DND-41 (cell line): ENCODE measurements at regions not wholly inside any gene's neighbourhood (a gene's known extent, or its start where the extent isn't known, plus 50 kb on each side); places are given as distances from the start of the nearest gene placed in this dataset.

ENCODE experiments used
- ATAC-seq: fragments of 200-7000 bp; cut with Tn5 transposase; 3 replicates; pipeline ENCODE4 v1.9.1; 2021; ENCODE audit warnings: low read depth; ENCODE audit not compliant: insufficient read depth
- DNase-seq: peaks from one replicate; pipeline ENCODE4 v3.0.0-alpha.2; 2020
- H2AFZ ChIP-seq: 2 replicates; pipeline ENCODE4 v1.6.0; 2012; ENCODE audit warnings: low read depth, low read length
- H3K27ac ChIP-seq: 2 replicates; pipeline ENCODE4 v1.5.1; 2012; ENCODE audit warnings: low read length, inconsistent platforms
- H3K27me3 ChIP-seq: fragments of 200-600 bp; sonication (generic); 2 replicates; pipeline ENCODE4 v1.6.0; 2012; ENCODE audit warnings: low read length, mild to moderate bottlenecking, inconsistent platforms; ENCODE audit not compliant: insufficient read depth, poor library complexity
- H3K36me3 ChIP-seq: 2 replicates; pipeline ENCODE4 v1.5.1; 2012; ENCODE audit warnings: low read length, inconsistent platforms; ENCODE audit not compliant: insufficient read depth
- H3K4me1 ChIP-seq: 2 replicates; pipeline ENCODE4 v1.5.1; 2012; ENCODE audit warnings: mild to moderate bottlenecking, low read length; ENCODE audit not compliant: insufficient read depth
- H3K4me2 ChIP-seq: 2 replicates; pipeline ENCODE4 v1.6.0; 2012; ENCODE audit warnings: mild to moderate bottlenecking, moderate library complexity, low read length, inconsistent platforms; ENCODE audit not compliant: insufficient read depth
- H3K4me3 ChIP-seq, 2 experiments: fragments of 200-600 bp in 1 of 2; shearing (Covaris generic) in 1 of 2; 2 replicates each; pipeline ENCODE4 v1.5.1; 2012 to 2016; ENCODE audit warnings: inconsistent platforms in 2 of 2, low read length in 2 of 2, mild to moderate bottlenecking in 2 of 2, low read depth in 1 of 2, moderate library complexity in 1 of 2
- H3K79me2 ChIP-seq: 2 replicates; pipeline ENCODE4 v1.6.0; 2012; ENCODE audit warnings: low read length, inconsistent platforms; ENCODE audit not compliant: insufficient read depth
- H3K9ac ChIP-seq: 2 replicates; pipeline ENCODE4 v1.6.0; 2012; ENCODE audit warnings: low read depth, mild to moderate bottlenecking, inconsistent platforms, low read length, moderate library complexity
- H3K9me3 ChIP-seq: 2 replicates; pipeline ENCODE4 v1.5.1; 2012; ENCODE audit warnings: low read length, moderate library complexity, mild to moderate bottlenecking, inconsistent platforms; ENCODE audit not compliant: insufficient read depth, severe bottlenecking
- H4K20me1 ChIP-seq: 2 replicates; pipeline ENCODE4 v1.6.0; 2012; ENCODE audit warnings: low read length; ENCODE audit not compliant: insufficient read depth
- CTCF ChIP-seq: IDR thresholded peaks from 2 replicates; pipeline ENCODE4 v1.5.1; 2012; ENCODE audit warnings: borderline replicate concordance, low read length, moderate library complexity, mild to moderate bottlenecking; ENCODE audit not compliant: poor library complexity, severe bottlenecking; ENCODE audit errors: extremely low read depth
- EZH2 ChIP-seq: IDR thresholded peaks from 3 replicates; pipeline ENCODE4 v1.6.1; 2012; ENCODE audit warnings: borderline replicate concordance, low read depth, mild to moderate bottlenecking, moderate library complexity, low read length, inconsistent platforms; ENCODE audit not compliant: severe bottlenecking

- no peak overlapping the region for H3K27ac ChIP-seq
- H3K36me3 ChIP-seq = no peaks in the 10 kb centered on the region
- H3K4me3 ChIP-seq = no peak overlapping the region
- H3K4me1 ChIP-seq = no peaks in the 10 kb centered on the region
- H3K4me2 ChIP-seq = no peak overlapping the region
- DNase-seq (no peak), ATAC-seq (no peak)
- peaks cover 4% of the 10 kb centered on the region for H3K27me3 ChIP-seq
- H3K79me2 ChIP-seq = no peaks in the 10 kb centered on the region
- no peaks in the 10 kb centered on the region for H3K9me3 ChIP-seq
- no peak overlapping the region for H2AFZ ChIP-seq
- no peak overlapping the region for H3K9ac ChIP-seq
- TF ChIP-seq CTCF (no peak), EZH2 (no peak)
- no peaks in the 10 kb centered on the region for H4K20me1 ChIP-seq
Observed at GRCh38 chr15:98286831-98287230, 326.3 kb downstream of the ARRDC4 start.

GRCh38 chr15:98288091-98288590 lies 327.6 kb downstream of the ARRDC4 start:
- Histone ChIP-seq H3K27me3 (peaks cover 4% of the 10 kb centered on the region), H3K4me3 (no peak overlapping the region), H3K27ac (no peak overlapping the region), H3K36me3 (no peaks in the 10 kb centered on the region), H4K20me1 (no peaks in the 10 kb centered on the region), H3K9ac (no peak overlapping the region), H3K79me2 (no peaks in the 10 kb centered on the region), H3K4me2 (no peak overlapping the region), H2AFZ (no peak overlapping the region), H3K9me3 (no peaks in the 10 kb centered on the region), H3K4me1 (no peaks in the 10 kb centered on the region)
- ATAC-seq = no peak
- no peak for DNase-seq
- TF ChIP-seq CTCF (no peak), EZH2 (no peak)

GRCh38 chr15:98289747-98290146 lies 329.2 kb downstream of the ARRDC4 start:
- peaks cover 6% of the 10 kb centered on the region for H3K27me3 ChIP-seq
- no peak for DNase-seq
- H4K20me1 ChIP-seq = no peaks in the 10 kb centered on the region
- TF ChIP-seq EZH2 (no peak), CTCF (no peak)
- H3K79me2 ChIP-seq = no peaks in the 10 kb centered on the region
- no peaks in the 10 kb centered on the region for H3K4me1 ChIP-seq
- H2AFZ ChIP-seq = no peak overlapping the region
- ATAC-seq = no peak
- H3K9ac ChIP-seq = no peak overlapping the region
- H3K27ac ChIP-seq = no peak overlapping the region
- no peaks in the 10 kb centered on the region for H3K9me3 ChIP-seq
- H3K36me3 ChIP-seq = no peaks in the 10 kb centered on the region
- no peak overlapping the region for H3K4me3 ChIP-seq
- no peak overlapping the region for H3K4me2 ChIP-seq
